22Rv1 (cell line): ENCODE measurements at regions not wholly inside any gene's neighbourhood (a gene's known extent, or its start where the extent isn't known, plus 50 kb on each side); places are given as distances from the start of the nearest gene placed in this dataset.

Source experiments
- ZFX ChIP-seq: fragments of 450-650 bp; IDR thresholded peaks from 2 replicates; pipeline ENCODE4 v1.6.1; 2017; ENCODE audit warnings: antibody characterized with exemption, borderline replicate concordance
- TF ChIP-seq, protein P1 (sequence below): fragments of 450-650 bp; IDR thresholded peaks from 2 replicates; pipeline ENCODE4 v1.5.1; 2017; ENCODE audit warnings: mild to moderate bottlenecking

DNA sequence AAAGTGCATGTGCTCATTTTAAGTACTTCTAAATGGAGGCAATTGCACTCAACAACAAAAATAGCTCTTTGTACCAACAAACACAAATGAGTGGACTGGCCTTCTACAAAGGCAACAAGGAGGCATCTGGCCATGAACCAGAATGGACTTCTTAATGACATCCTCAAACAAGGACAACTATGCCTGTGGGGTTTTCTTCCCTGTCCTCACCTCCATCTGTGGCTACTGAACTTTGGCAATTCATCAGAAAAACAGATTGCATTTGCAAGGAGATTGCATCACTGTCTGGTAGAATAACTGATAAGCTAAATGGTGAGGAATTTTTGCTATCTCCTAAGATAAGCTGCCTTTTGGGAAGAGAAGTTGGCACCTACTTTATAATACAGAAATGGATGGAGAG is 447.3 kb upstream of the CCNG1 start:
- TF ChIP-seq, protein P1, sequence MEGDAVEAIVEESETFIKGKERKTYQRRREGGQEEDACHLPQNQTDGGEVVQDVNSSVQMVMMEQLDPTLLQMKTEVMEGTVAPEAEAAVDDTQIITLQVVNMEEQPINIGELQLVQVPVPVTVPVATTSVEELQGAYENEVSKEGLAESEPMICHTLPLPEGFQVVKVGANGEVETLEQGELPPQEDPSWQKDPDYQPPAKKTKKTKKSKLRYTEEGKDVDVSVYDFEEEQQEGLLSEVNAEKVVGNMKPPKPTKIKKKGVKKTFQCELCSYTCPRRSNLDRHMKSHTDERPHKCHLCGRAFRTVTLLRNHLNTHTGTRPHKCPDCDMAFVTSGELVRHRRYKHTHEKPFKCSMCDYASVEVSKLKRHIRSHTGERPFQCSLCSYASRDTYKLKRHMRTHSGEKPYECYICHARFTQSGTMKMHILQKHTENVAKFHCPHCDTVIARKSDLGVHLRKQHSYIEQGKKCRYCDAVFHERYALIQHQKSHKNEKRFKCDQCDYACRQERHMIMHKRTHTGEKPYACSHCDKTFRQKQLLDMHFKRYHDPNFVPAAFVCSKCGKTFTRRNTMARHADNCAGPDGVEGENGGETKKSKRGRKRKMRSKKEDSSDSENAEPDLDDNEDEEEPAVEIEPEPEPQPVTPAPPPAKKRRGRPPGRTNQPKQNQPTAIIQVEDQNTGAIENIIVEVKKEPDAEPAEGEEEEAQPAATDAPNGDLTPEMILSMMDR, result no peak
- no peak for TF ChIP-seq ZFX
